Testis (tissue), 2 donors: ENCODE measurements at regions not wholly inside any gene's neighbourhood (a gene's known extent, or its start where the extent isn't known, plus 50 kb on each side); places are given as distances from the start of the nearest gene placed in this dataset.

Source experiments
- POLR2A ChIP-seq: fragments of 450-650 bp; IDR thresholded peaks from one replicate; pipeline ENCODE4 v1.6.1; 2017; ENCODE audit warnings: antibody characterized with exemption, mild to moderate bottlenecking, moderate library complexity
- TF ChIP-seq, protein P1 (sequence below), 3 experiments: fragments of 450-650 bp in 2 of 3; fragments of 200-600 bp in 1 of 3; sonication (generic) in 1 of 3; IDR thresholded peaks; one replicate each; pipeline ENCODE4 v1.5.1; 2016 to 2019; ENCODE audit warnings: antibody characterized with exemption in 3 of 3, mild to moderate bottlenecking in 2 of 3, moderate library complexity in 1 of 3

DNA sequence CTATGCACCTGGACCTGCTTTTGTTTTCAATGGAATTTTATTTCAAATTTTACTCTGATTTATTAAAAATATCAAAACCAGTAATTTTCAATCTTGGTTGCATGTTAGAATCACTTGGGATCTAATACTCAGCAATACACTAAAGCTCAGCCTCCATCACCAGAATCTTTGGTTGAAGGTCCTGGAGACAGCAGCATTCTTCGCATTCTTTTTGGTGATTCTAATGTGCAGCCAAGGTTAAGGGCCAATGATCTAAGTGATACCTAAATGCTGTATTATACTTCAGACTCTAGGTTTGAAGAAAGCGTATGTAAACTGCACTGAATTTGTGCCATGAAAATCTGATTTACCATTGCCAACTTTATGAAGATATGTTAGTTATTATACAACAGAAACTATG is 493.1 kb downstream of the XIRP2 start:
- no peak for TF ChIP-seq POLR2A
- TF ChIP-seq, protein P1, sequence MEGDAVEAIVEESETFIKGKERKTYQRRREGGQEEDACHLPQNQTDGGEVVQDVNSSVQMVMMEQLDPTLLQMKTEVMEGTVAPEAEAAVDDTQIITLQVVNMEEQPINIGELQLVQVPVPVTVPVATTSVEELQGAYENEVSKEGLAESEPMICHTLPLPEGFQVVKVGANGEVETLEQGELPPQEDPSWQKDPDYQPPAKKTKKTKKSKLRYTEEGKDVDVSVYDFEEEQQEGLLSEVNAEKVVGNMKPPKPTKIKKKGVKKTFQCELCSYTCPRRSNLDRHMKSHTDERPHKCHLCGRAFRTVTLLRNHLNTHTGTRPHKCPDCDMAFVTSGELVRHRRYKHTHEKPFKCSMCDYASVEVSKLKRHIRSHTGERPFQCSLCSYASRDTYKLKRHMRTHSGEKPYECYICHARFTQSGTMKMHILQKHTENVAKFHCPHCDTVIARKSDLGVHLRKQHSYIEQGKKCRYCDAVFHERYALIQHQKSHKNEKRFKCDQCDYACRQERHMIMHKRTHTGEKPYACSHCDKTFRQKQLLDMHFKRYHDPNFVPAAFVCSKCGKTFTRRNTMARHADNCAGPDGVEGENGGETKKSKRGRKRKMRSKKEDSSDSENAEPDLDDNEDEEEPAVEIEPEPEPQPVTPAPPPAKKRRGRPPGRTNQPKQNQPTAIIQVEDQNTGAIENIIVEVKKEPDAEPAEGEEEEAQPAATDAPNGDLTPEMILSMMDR (IDR thresholded peaks at IDR 0.05), result no peak
